Stomach (tissue), 8 donors: ENCODE measurements at regions not wholly inside any gene's neighbourhood (a gene's known extent, or its start where the extent isn't known, plus 50 kb on each side); places are given as distances from the start of the nearest gene placed in this dataset.
"Not testable (repeated sequence)": the region's sequence is repeated elsewhere in the genome, so short reads cannot be mapped to it uniquely, and the experiment has no call there.

Experiments
- DNase-seq, 2 donors: peaks; one replicate each; pipeline versions ENCODE4 v3.0.0 to v3.0.0-alpha.2; 2013 to 2019
- H3K27ac ChIP-seq, 5 donors: fragments of 200-600 bp in 4 of 5; sonication (generic) in 4 of 5; one replicate each; pipeline ENCODE4 v1.5.1; 2013 to 2019; ENCODE audit warnings: mild to moderate bottlenecking in 1 of 5, moderate library complexity in 1 of 5
- H3K27me3 ChIP-seq, 3 donors: fragments of 200-600 bp; sonication (generic); one replicate each; pipeline ENCODE4 v1.5.1; 2017 to 2019; ENCODE audit warnings: mixed run types in 1 of 3
- H3K36me3 ChIP-seq, 4 donors: fragments of 200-600 bp; sonication (generic); 1 replicate in 3 of 4; 2 replicates in 1 of 4; pipeline ENCODE4 v1.5.1; 2016 to 2019
- H3K4me1 ChIP-seq, 4 donors: fragments of 200-600 bp; sonication (generic); one replicate each; pipeline ENCODE4 v1.5.1; 2016 to 2019
- H3K4me3 ChIP-seq, 4 donors: fragments of 200-600 bp; sonication (generic) in 3 of 4; one replicate each; pipeline ENCODE4 v1.5.1; 2016 to 2019; ENCODE audit warnings: mild to moderate bottlenecking in 1 of 4
- H3K9me3 ChIP-seq, 4 donors: fragments of 200-600 bp; sonication (generic); one replicate each; pipeline ENCODE4 v1.5.1; 2016 to 2019
- EP300 ChIP-seq: sonication (generic); formaldehyde crosslinking; IDR thresholded peaks from one replicate; pipeline ENCODE4 v1.6.1; 2017; ENCODE audit warnings: antibody characterized with exemption
- POLR2A ChIP-seq, 4 donors: fragments of 450-650 bp; IDR thresholded peaks; one replicate each; pipeline ENCODE4 v1.6.1; 2016; ENCODE audit warnings: antibody characterized with exemption in 4 of 4, control low read depth in 2 of 4, mild to moderate bottlenecking in 1 of 4, moderate library complexity in 1 of 4
- POLR2AphosphoS5 ChIP-seq, 3 donors: sonication (generic); formaldehyde crosslinking; IDR thresholded peaks; one replicate each; pipeline ENCODE4 v1.6.1; 2016; ENCODE audit warnings: antibody characterized with exemption in 3 of 3
- WGBS, 5 donors: extraction: QIAGEN DNeasy Blood & Tissue Kit in 3 of 5; methylation state at CpG; one replicate each; pipeline versions ENCODE4 v1.1.5 to v1.1.7; 2013 to 2018; 5-methylcytosine and 5-hydroxymethylcytosine counted together
- intact Hi-C: fragments of 100-400 bp; cut with DNase I; formaldehyde crosslinking; loops from one replicate; pipeline ENCODE4 v1.15.1; 2023; ENCODE audit warnings: low total_unique reads
- TF ChIP-seq, protein P1 (sequence below), 7 experiments: fragments of 450-650 bp in 4 of 7; fragments of 200-600 bp in 3 of 7; sonication (generic) in 3 of 7; IDR thresholded peaks; one replicate each; pipeline ENCODE4 v1.5.1; 2016 to 2019; ENCODE audit warnings: antibody characterized with exemption in 7 of 7, control low read depth in 2 of 7, mild to moderate bottlenecking in 1 of 7
- donor health status: healthy with polysubstance abuse.
- donor health status: Bipolar disorder and iron deficiency.
- donor health status: healthy.

DNA sequence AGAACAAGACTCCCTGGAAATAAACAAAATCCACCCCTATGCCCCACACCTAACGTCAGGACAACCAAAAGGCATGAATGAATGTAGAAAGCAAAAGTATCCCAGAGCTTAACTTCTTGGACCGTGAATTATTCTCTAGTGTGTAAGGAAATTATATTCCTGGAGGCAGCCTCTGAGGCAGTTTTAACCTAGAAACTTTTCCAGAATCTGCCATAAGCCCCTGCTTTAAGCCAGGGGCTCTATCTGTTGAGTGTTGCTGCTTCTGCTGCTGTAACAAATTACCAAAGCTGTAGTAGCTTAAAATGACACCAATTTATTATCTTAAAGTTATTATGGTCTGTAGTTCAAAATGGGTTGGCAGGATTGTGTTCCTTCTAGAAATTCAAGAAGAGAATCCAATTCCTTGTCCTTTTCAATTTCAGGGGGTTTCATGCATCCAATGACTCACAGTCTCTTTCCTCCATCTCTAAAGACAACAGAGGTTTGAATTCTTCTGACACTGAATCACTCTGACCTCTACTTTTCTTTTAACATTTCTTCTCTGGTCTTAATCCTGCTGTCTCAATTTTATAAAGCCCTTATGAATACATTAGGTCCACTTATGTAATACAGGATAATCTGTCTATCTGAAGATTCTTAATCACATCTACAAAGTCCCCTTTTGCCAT is 242.7 kb downstream of the ATXN7L3B start:
- TF ChIP-seq EP300 (no peak), POLR2AphosphoS5 (IDR thresholded peaks at IDR 0.05) (no peak), POLR2A (IDR thresholded peaks at IDR 0.05) (no peak)
- TF ChIP-seq, protein P1, sequence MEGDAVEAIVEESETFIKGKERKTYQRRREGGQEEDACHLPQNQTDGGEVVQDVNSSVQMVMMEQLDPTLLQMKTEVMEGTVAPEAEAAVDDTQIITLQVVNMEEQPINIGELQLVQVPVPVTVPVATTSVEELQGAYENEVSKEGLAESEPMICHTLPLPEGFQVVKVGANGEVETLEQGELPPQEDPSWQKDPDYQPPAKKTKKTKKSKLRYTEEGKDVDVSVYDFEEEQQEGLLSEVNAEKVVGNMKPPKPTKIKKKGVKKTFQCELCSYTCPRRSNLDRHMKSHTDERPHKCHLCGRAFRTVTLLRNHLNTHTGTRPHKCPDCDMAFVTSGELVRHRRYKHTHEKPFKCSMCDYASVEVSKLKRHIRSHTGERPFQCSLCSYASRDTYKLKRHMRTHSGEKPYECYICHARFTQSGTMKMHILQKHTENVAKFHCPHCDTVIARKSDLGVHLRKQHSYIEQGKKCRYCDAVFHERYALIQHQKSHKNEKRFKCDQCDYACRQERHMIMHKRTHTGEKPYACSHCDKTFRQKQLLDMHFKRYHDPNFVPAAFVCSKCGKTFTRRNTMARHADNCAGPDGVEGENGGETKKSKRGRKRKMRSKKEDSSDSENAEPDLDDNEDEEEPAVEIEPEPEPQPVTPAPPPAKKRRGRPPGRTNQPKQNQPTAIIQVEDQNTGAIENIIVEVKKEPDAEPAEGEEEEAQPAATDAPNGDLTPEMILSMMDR (IDR thresholded peaks at IDR 0.05) = no peak
- Histone ChIP-seq H3K36me3 (no peaks in the 10 kb centered on the region), H3K27ac (no peak overlapping the region), H3K4me1 (no peaks in the 10 kb centered on the region), H3K4me3 (no peak overlapping the region), H3K27me3 (no peaks in the 10 kb centered on the region), H3K9me3 (no peaks in the 10 kb centered on the region)
- 44 to 77% (median 57%) methylated on average over 2 of the region's 2 CpGs for WGBS, 5 donors
- intact Hi-C loops = no loop called here
- no peak for DNase-seq

DNA sequence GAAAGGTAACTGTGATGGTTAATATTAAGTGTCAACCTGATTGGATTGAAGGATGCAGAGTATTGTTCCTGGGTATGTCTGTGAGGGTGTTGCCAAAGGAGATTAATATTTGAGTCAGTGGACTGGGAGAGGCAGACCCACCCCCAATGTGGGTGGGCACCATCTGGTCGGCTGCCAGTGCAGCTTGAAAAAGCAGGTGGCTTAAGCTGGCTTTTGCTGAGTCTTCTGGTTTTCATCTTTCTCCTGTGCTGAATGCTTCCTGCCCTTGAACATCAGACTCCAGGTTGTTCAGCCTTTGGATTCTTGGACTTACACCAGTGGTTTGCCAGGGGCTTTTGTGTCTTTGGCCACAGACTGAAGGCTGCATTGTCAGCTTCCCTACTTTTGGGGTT is 243.2 kb downstream of the ATXN7L3B start:
- H3K4me3 ChIP-seq, H3K27ac ChIP-seq, H3K4me1 ChIP-seq, H3K36me3 ChIP-seq, H3K27me3 ChIP-seq, intact Hi-C loops, H3K9me3 ChIP-seq: not testable (repeated sequence)
- DNase-seq = peak in 1 of 2 donors; percentile 8
- 14 to 41% (median 31%) methylated on average over 1 of the region's 1 CpG for WGBS, 5 donors

DNA sequence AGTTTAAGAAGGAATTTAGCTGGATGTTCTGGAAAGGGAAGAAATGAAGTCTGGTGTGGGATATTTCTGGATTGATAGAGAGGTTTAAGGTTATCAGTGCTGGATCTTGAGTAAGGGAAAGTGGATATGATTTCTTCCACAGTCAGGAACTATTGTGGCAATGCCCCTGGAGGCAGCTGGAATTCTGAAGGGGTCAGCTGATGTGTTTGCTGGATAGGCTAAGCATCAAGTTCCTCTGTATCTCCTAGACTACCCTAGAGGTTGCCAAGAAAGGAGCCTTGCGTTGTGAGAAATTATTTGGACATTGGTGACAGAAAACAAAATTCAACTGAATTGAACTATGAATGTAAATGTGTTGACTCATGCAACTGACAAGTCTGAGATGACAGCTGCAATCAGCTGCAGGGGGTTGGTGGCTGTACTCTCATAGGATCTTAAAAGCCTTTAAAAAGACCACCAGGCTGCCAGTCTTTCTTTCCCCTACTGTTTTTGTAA is 244.4 kb downstream of the ATXN7L3B start:
- no peaks in the 10 kb centered on the region for H3K4me1 ChIP-seq
- H3K27me3 ChIP-seq = no peaks in the 10 kb centered on the region
- WGBS, 5 donors = 60 to 80% (median 68%) methylated on average over 1 of the region's 1 CpG
- H3K36me3 ChIP-seq = no peaks in the 10 kb centered on the region
- no peak overlapping the region for H3K4me3 ChIP-seq
- no peak for DNase-seq
- H3K27ac ChIP-seq = no peak overlapping the region
- intact Hi-C loops = no loop called here
- TF ChIP-seq, protein P1 (IDR thresholded peaks at IDR 0.05) = no peak
- TF ChIP-seq POLR2A (IDR thresholded peaks at IDR 0.05) (no peak), EP300 (no peak), POLR2AphosphoS5 (IDR thresholded peaks at IDR 0.05) (no peak)
- H3K9me3 ChIP-seq = no peaks in the 10 kb centered on the region

DNA sequence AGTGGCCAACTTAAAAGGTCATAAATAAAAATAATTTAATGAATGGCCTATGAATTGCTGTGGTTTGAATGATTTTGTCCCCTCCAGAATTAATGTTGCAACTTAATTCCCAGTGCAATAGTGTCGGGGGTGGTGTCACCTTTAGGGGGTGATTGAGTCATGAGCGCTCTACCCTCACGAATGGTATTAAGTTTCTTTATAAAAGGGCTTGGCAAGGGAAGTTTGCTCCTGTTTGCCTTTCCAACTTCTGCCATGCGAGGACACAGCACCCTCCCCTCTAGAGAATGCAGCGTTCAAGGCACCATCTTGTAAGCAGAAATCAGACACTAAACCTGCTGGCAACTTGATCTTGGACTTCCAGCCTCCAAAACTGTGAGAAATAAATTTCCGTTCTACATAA is 253.3 kb downstream of the ATXN7L3B start:
- intact Hi-C loops = no loop called here
- Histone ChIP-seq H3K4me3 (no peak overlapping the region), H3K9me3 (no peaks in the 10 kb centered on the region), H3K36me3 (no peaks in the 10 kb centered on the region), H3K27me3 (no peaks in the 10 kb centered on the region), H3K27ac (no peak overlapping the region), H3K4me1 (no peaks in the 10 kb centered on the region)
- DNase-seq = no peak
- TF ChIP-seq POLR2AphosphoS5 (IDR thresholded peaks at IDR 0.05) (no peak), POLR2A (IDR thresholded peaks at IDR 0.05) (no peak), EP300 (no peak)
- TF ChIP-seq, protein P1 (IDR thresholded peaks at IDR 0.05) = no peak
- WGBS, 5 donors = 76 to 83% (median 82%) methylated on average over 6 of the region's 6 CpGs

DNA sequence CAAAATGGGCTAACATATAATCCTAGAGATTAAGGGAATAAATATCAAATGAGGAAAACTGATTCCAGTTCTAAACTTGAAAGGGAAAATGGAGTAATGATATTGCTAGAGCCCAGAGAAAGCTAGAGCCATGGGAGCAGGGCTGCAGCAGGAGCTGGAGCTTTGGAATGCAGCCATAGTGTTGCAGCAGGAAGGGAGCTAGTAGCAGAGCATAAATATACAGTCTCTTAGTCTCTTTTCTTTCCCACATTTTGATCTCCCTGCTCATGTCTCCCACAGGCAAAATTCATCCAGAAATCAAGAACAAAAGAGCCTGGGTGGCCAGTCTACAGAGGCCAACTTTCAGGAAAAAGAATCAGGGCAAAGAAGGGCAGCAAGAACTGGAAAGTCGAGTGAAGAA is 253.7 kb downstream of the ATXN7L3B start:
- no peaks in the 10 kb centered on the region for H3K9me3 ChIP-seq
- H3K27me3 ChIP-seq = no peaks in the 10 kb centered on the region
- TF ChIP-seq POLR2A (IDR thresholded peaks at IDR 0.05) (no peak), EP300 (no peak), POLR2AphosphoS5 (IDR thresholded peaks at IDR 0.05) (no peak)
- TF ChIP-seq, protein P1 (IDR thresholded peaks at IDR 0.05) = no peak
- DNase-seq = peak in 1 of 2 donors; percentile 5
- no peak overlapping the region for H3K27ac ChIP-seq
- H3K36me3 ChIP-seq = no peaks in the 10 kb centered on the region
- no peak overlapping the region for H3K4me3 ChIP-seq
- intact Hi-C loops = no loop called here
- 58 to 68% (median 68%) methylated on average over 1 of the region's 1 CpG for WGBS, 5 donors
- no peaks in the 10 kb centered on the region for H3K4me1 ChIP-seq
